HEK293 (cell line): ENCODE measurements at regions not wholly inside any gene's neighbourhood (a gene's known extent, or its start where the extent isn't known, plus 50 kb on each side); places are given as distances from the start of the nearest gene placed in this dataset.

Experiments used
- CTCF ChIA-PET: fragments of 350-600 bp; formaldehyde crosslinking; extraction: SDS; loops from one replicate; lab custom pipeline; 2021; ENCODE audit warnings: antibody characterized with exemption; lab: Yijun Ruan, JAX
- POLR2A ChIA-PET: fragments of 300-600 bp; formaldehyde crosslinking; extraction: SDS; loops from one replicate; lab custom pipeline; 2020; ENCODE audit warnings: antibody characterized with exemption, inconsistent platforms; lab: Yijun Ruan, JAX
- H3K27ac ChIP-seq: fragments of 200-500 bp; sonication (Bioruptor generic); 2 replicates; pipeline ENCODE4 v1.5.1; 2014; ENCODE audit warnings: low read depth, low read length, control low read depth, inconsistent platforms; ENCODE audit errors: extremely low read depth
- H3K36me3 ChIP-seq, 2 experiments: fragments of 200-500 bp in 1 of 2; sonication (Bioruptor generic) in 1 of 2; 1 replicate in 1 of 2; 2 replicates in 1 of 2; pipeline ENCODE4 v1.5.1; 2014 to 2017; ENCODE audit warnings: inconsistent platforms in 2 of 2, low read length in 2 of 2; ENCODE audit not compliant: control insufficient read depth in 2 of 2, insufficient read depth in 1 of 2
- H3K4me1 ChIP-seq: fragments of 200-500 bp; sonication (Bioruptor generic); 2 replicates; pipeline ENCODE4 v1.5.1; 2014; ENCODE audit warnings: mild to moderate bottlenecking, low read length, inconsistent platforms; ENCODE audit not compliant: control insufficient read depth, insufficient read depth
- H3K4me3 ChIP-seq: 2 replicates; pipeline ENCODE4 v1.5.1; 2011; ENCODE audit warnings: low read depth, mild to moderate bottlenecking, control low read depth, low read length, moderate library complexity
- H3K9me3 ChIP-seq: fragments of 200-500 bp; sonication (Bioruptor generic); 2 replicates; pipeline ENCODE4 v1.5.1; 2014; ENCODE audit warnings: low read depth, low read length, inconsistent platforms; ENCODE audit not compliant: control insufficient read depth, insufficient read depth
- CTCF ChIP-seq: fragments of 450-650 bp; formaldehyde crosslinking; IDR thresholded peaks from 2 replicates; pipeline ENCODE4 v1.5.1; 2016; ENCODE audit warnings: missing biosample characterization, missing genetic modification characterization
- HOXD13 ChIP-seq: sonication (generic); formaldehyde crosslinking; IDR thresholded peaks from 2 replicates; pipeline ENCODE4 v1.8.0; 2022; ENCODE audit warnings: missing genetic modification reagents, borderline replicate concordance
- SP2 ChIP-seq: fragments of 450-650 bp; formaldehyde crosslinking; IDR thresholded peaks from 2 replicates; pipeline ENCODE4 v1.5.1; 2016; ENCODE audit warnings: missing biosample characterization, missing genetic modification characterization
- WT1 ChIP-seq: fragments of 450-650 bp; formaldehyde crosslinking; IDR thresholded peaks from 2 replicates; pipeline ENCODE4 v1.5.1; 2016; ENCODE audit warnings: missing biosample characterization, missing genetic modification characterization
- ZBTB21 ChIP-seq: fragments of 450-650 bp; formaldehyde crosslinking; IDR thresholded peaks from 2 replicates; pipeline ENCODE4 v1.5.1; 2017; ENCODE audit warnings: missing biosample characterization, missing genetic modification characterization
- ZBTB26 ChIP-seq: fragments of 450-650 bp; formaldehyde crosslinking; optimal IDR thresholded peaks from 2 replicates; pipeline ENCODE3; 2016; ENCODE audit warnings: missing biosample characterization, mild to moderate bottlenecking, missing genetic modification characterization
- ZBTB49 ChIP-seq: fragments of 450-650 bp; formaldehyde crosslinking; IDR thresholded peaks from 2 replicates; pipeline ENCODE4 v1.5.1; 2016; ENCODE audit warnings: missing biosample characterization, missing genetic modification characterization, low read depth
- ZBTB7A ChIP-seq: fragments of 450-650 bp; formaldehyde crosslinking; IDR thresholded peaks from 2 replicates; pipeline ENCODE4 v1.5.1; 2016; ENCODE audit warnings: low read depth, missing biosample characterization, missing genetic modification characterization
- ZFP3 ChIP-seq: fragments of 450-650 bp; formaldehyde crosslinking; IDR thresholded peaks from 2 replicates; pipeline ENCODE4 v1.5.1; 2016; ENCODE audit warnings: low read depth, missing biosample characterization, missing genetic modification characterization
- ZFP37 ChIP-seq: fragments of 450-650 bp; formaldehyde crosslinking; IDR thresholded peaks from 2 replicates; pipeline ENCODE4 v1.5.1; 2016; ENCODE audit warnings: missing biosample characterization, missing genetic modification characterization
- ZNF140 ChIP-seq: fragments of 450-650 bp; formaldehyde crosslinking; IDR thresholded peaks from 2 replicates; pipeline ENCODE4 v1.5.1; 2016; ENCODE audit warnings: missing biosample characterization, missing genetic modification characterization
- ZNF223 ChIP-seq: fragments of 450-650 bp; formaldehyde crosslinking; IDR thresholded peaks from 2 replicates; pipeline ENCODE4 v1.5.1; 2016; ENCODE audit warnings: missing biosample characterization, missing genetic modification characterization
- ZNF239 ChIP-seq: fragments of 450-650 bp; formaldehyde crosslinking; IDR thresholded peaks from 2 replicates; pipeline ENCODE4 v1.5.1; 2016; ENCODE audit warnings: missing biosample characterization, missing genetic modification characterization
- ZNF302 ChIP-seq: fragments of 450-650 bp; formaldehyde crosslinking; IDR thresholded peaks from 2 replicates; pipeline ENCODE4 v1.5.1; 2016; ENCODE audit warnings: missing biosample characterization, missing genetic modification characterization, low read depth
- ZNF354C ChIP-seq: fragments of 450-650 bp; formaldehyde crosslinking; IDR thresholded peaks from 2 replicates; pipeline ENCODE4 v1.5.1; 2016; ENCODE audit warnings: missing biosample characterization, missing genetic modification characterization, low read depth, borderline replicate concordance
- ZNF394 ChIP-seq: fragments of 450-650 bp; formaldehyde crosslinking; IDR thresholded peaks from 2 replicates; pipeline ENCODE4 v1.5.1; 2016; ENCODE audit warnings: missing biosample characterization, missing genetic modification characterization, mild to moderate bottlenecking, moderate library complexity, borderline replicate concordance
- ZNF580 ChIP-seq: fragments of 450-650 bp; formaldehyde crosslinking; IDR thresholded peaks from 2 replicates; pipeline ENCODE4 v1.5.1; 2016; ENCODE audit warnings: missing biosample characterization, missing genetic modification characterization
- ZNF600 ChIP-seq: fragments of 450-650 bp; formaldehyde crosslinking; IDR thresholded peaks from 2 replicates; pipeline ENCODE4 v1.5.1; 2016; ENCODE audit warnings: missing biosample characterization, missing genetic modification characterization
- ZNF654 ChIP-seq: fragments of 450-650 bp; formaldehyde crosslinking; IDR thresholded peaks from 2 replicates; pipeline ENCODE4 v1.5.1; 2016; ENCODE audit warnings: low read depth, missing biosample characterization, missing genetic modification characterization

- ChIA-PET CTCF (no interaction called here), POLR2A (no interaction called here)
- TF ChIP-seq ZBTB26 (tag by site-specific recombination) (no peak), ZNF394 (tag by site-specific recombination) (no peak), ZBTB7A (tag by site-specific recombination) (no peak), ZNF302 (tag by site-specific recombination) (no peak), ZNF223 (tag by site-specific recombination) (no peak), HOXD13 (CRISPR knock-in tag) (no peak), CTCF (no peak), ZNF239 (no peak), SP2 (tag by site-specific recombination) (no peak)
- Histone ChIP-seq H3K4me3 (no peak overlapping the region), H3K27ac (no peak overlapping the region), H3K9me3 (no peaks in the 10 kb centered on the region), H3K4me1 (no peaks in the 10 kb centered on the region), H3K36me3 (no peaks in the 10 kb centered on the region)
These were observed 133.1 kb upstream of the MAP1B start for GRCh38 chr5:71974165-71974564.

GRCh38 chr5:71974622-71975021, 132.7 kb upstream of the MAP1B start:
- POLR2A ChIA-PET = no interaction called here
- Histone ChIP-seq H3K27ac (no peak overlapping the region), H3K4me3 (no peak overlapping the region), H3K36me3 (no peaks in the 10 kb centered on the region), H3K9me3 (no peaks in the 10 kb centered on the region), H3K4me1 (no peaks in the 10 kb centered on the region)
- CTCF ChIA-PET = no interaction called here
- TF ChIP-seq ZBTB21 (tag by site-specific recombination) = no peak
- TF ChIP-seq ZFP3 (tag by site-specific recombination) = no peak
- TF ChIP-seq ZNF140 = no peak
- TF ChIP-seq ZNF580 (tag by site-specific recombination) = no peak
- no peak for TF ChIP-seq ZNF600 (tag by site-specific recombination)
- no peak for TF ChIP-seq ZNF654 (tag by site-specific recombination)
- TF ChIP-seq ZNF354C (tag by site-specific recombination) = no peak
- TF ChIP-seq ZFP37 (tag by site-specific recombination) = no peak
- TF ChIP-seq ZBTB49 = no peak
- no peak for TF ChIP-seq WT1
